Fibroblast of skin of scalp (primary cell): ENCODE measurements at regions not wholly inside any gene's neighbourhood (a gene's known extent, or its start where the extent isn't known, plus 50 kb on each side); places are given as distances from the start of the nearest gene placed in this dataset.

Source experiments
- DNase-seq: peaks from one replicate; pipeline ENCODE4 v3.0.0-alpha.2; 2013

GRCh38 chr1:38569932-38570656, 289.5 kb downstream of the RRAGC start:
- DNase-seq: no peak

GRCh38 chr1:38568061-38568857, 291.3 kb downstream of the RRAGC start:
- no peak for DNase-seq

GRCh38 chr1:38567401-38567800, 292.2 kb downstream of the RRAGC start:
- DNase-seq: no peak

- no peak for DNase-seq
These were observed 294.5 kb downstream of the RRAGC start for GRCh38 chr1:38565020-38565491.

GRCh38 chr1:38563942-38564735, 295.4 kb downstream of the RRAGC start:
- DNase-seq: no peak

GRCh38 chr1:38561725-38562124, 297.8 kb downstream of the RRAGC start:
- no peak for DNase-seq

- DNase-seq: no peak
These were observed 298.5 kb downstream of the RRAGC start for GRCh38 chr1:38561110-38561509.

GRCh38 chr1:38560457-38560856, 299.1 kb downstream of the RRAGC start:
- DNase-seq: no peak

- no peak for DNase-seq
These were observed 300.0 kb downstream of the RRAGC start for GRCh38 chr1:38559446-38560165.

GRCh38 chr1:38558500-38559445, 300.8 kb downstream of the RRAGC start:
- no peak for DNase-seq

- no peak for DNase-seq
These were observed 301.5 kb downstream of the RRAGC start for GRCh38 chr1:38558055-38558454.

- DNase-seq: no peak
These were observed 304.0 kb downstream of the RRAGC start for GRCh38 chr1:38555594-38555993.

- no peak for DNase-seq
These were observed 304.4 kb downstream of the RRAGC start for GRCh38 chr1:38555130-38555529.

- no peak for DNase-seq
These were observed 308.0 kb downstream of the RRAGC start for GRCh38 chr1:38551318-38552307.

- DNase-seq: no peak
These were observed 310.4 kb downstream of the RRAGC start for GRCh38 chr1:38549191-38549590.

GRCh38 chr1:38547321-38547720, 312.3 kb downstream of the RRAGC start:
- no peak for DNase-seq

GRCh38 chr1:38546636-38547035, 312.9 kb downstream of the RRAGC start:
- DNase-seq: no peak

GRCh38 chr1:38541223-38541622, 318.3 kb downstream of the RRAGC start:
- no peak for DNase-seq

GRCh38 chr1:38539931-38540330, 319.6 kb downstream of the RRAGC start:
- DNase-seq: no peak

GRCh38 chr1:38538834-38539233, 320.7 kb downstream of the RRAGC start:
- no peak for DNase-seq
